NB4 (cell line): ENCODE measurements at regions not wholly inside any gene's neighbourhood (a gene's known extent, or its start where the extent isn't known, plus 50 kb on each side); places are given as distances from the start of the nearest gene placed in this dataset.

Source experiments
- MYC ChIP-seq: IDR thresholded peaks from 2 replicates; pipeline ENCODE4 v1.6.1; 2011; ENCODE audit warnings: low read depth, low read length
- POLR2A ChIP-seq: IDR thresholded peaks from 2 replicates; pipeline ENCODE4 v1.6.1; 2011; ENCODE audit warnings: mild to moderate bottlenecking; ENCODE audit not compliant: insufficient read length; ENCODE audit errors: extremely low read depth
- TF ChIP-seq, protein P1 (sequence below): IDR thresholded peaks from one replicate; pipeline ENCODE4 v1.5.1; 2012; ENCODE audit warnings: low read depth, low read length

- TF ChIP-seq, protein P1, sequence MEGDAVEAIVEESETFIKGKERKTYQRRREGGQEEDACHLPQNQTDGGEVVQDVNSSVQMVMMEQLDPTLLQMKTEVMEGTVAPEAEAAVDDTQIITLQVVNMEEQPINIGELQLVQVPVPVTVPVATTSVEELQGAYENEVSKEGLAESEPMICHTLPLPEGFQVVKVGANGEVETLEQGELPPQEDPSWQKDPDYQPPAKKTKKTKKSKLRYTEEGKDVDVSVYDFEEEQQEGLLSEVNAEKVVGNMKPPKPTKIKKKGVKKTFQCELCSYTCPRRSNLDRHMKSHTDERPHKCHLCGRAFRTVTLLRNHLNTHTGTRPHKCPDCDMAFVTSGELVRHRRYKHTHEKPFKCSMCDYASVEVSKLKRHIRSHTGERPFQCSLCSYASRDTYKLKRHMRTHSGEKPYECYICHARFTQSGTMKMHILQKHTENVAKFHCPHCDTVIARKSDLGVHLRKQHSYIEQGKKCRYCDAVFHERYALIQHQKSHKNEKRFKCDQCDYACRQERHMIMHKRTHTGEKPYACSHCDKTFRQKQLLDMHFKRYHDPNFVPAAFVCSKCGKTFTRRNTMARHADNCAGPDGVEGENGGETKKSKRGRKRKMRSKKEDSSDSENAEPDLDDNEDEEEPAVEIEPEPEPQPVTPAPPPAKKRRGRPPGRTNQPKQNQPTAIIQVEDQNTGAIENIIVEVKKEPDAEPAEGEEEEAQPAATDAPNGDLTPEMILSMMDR: no peak
- TF ChIP-seq POLR2A (no peak), MYC (no peak)
Measured at GRCh38 chr2:206368484-206368883, 74.8 kb upstream of the ADAM23 start.
